ENCODE measurements at regions not wholly inside any gene's neighbourhood (a gene's known extent, or its start where the extent isn't known, plus 50 kb on each side); places are given as distances from the start of the nearest gene placed in this dataset.
"Not testable (repeated sequence)": the region's sequence is repeated elsewhere in the genome, so short reads cannot be mapped to it uniquely, and the experiment has no call there.

DNA sequence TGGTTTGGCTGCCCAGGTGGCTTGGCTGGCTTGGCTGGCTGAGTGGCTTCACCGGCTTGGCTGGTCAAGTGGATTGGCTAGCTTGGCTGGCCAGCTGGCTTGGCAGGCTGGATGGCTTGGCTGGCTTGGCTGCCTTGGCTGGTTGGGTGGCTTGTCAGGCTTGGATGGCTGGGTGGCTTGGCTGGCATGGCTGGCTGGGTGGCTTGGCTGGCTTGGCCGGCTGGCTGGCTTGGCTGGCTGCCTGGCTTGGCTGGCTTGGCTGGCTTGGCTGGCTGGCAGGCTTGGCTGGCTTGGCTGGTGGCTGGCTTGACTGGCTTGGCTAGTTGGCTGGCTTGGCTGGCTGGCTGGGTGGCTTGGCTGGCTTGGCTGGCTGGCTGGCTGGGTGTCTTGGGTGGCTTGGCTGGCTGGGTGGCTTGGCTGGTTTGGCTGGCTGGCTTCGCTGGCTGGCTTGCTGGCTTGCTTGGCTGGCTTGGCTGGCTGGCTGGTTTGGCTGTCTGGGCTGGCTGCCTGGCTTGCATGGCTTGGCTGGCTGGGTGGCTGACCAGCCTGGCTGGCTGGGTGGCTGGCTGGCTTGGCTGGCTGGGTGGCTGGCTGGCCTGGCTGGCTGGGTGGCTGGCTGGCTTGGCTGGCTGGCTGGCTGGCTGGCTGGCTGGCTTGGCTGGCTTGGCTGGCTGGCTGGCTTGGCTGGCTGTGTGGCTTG, 130.4 kb upstream of the FAM72C start:
- H3K9me2 ChIP-seq (ENCODE audit: insufficient read depth); H3K4me3 ChIP-seq (replicated peaks in 1 of 2; ENCODE audit: low read depth in 1 of 2, low read length in 2 of 2); BruUV-seq (replicated peaks); ATAC-seq; H3K36me3 ChIP-seq (ENCODE audit: control insufficient read depth in 1 of 2, insufficient read depth in 2 of 2, low read length in 2 of 2); DNase-seq (ENCODE audit: low read depth, low spot score); intact Hi-C loops (cut with micrococcal nuclease); CTCF ChIA-PET; H3K27me3 ChIP-seq (ENCODE audit: insufficient read depth, low read length); H3K4me2 ChIP-seq (ENCODE audit: low read length); POLR2A ChIA-PET; H3K4me1 ChIP-seq (ENCODE audit: control insufficient read depth in 1 of 2, insufficient read depth in 2 of 2, low read length in 2 of 2); H3K79me2 ChIP-seq (ENCODE audit: insufficient read depth, low read length); H4K20me1 ChIP-seq (ENCODE audit: insufficient read depth); H3K9ac ChIP-seq (ENCODE audit: low read length); RAD21 ChIA-PET (ENCODE audit: low non-redundant PET in 1 of 2, low total read pairs in 2 of 2, uncharacterized antibody in 2 of 2, unreplicated experiment in 2 of 2); H3K9me3 ChIP-seq (ENCODE audit: control insufficient read depth in 1 of 2, insufficient read depth in 1 of 2, low read depth in 1 of 2, low read length in 2 of 2); H2AFZ ChIP-seq (ENCODE audit: low read depth, low read length, poor library complexity, severe bottlenecking): not testable (repeated sequence)
- peak overlapping the region; percentile 13; the same call in 1 of the 2 replicates for H3K27ac ChIP-seq (ENCODE audit: low read depth, low read length)

DNA sequence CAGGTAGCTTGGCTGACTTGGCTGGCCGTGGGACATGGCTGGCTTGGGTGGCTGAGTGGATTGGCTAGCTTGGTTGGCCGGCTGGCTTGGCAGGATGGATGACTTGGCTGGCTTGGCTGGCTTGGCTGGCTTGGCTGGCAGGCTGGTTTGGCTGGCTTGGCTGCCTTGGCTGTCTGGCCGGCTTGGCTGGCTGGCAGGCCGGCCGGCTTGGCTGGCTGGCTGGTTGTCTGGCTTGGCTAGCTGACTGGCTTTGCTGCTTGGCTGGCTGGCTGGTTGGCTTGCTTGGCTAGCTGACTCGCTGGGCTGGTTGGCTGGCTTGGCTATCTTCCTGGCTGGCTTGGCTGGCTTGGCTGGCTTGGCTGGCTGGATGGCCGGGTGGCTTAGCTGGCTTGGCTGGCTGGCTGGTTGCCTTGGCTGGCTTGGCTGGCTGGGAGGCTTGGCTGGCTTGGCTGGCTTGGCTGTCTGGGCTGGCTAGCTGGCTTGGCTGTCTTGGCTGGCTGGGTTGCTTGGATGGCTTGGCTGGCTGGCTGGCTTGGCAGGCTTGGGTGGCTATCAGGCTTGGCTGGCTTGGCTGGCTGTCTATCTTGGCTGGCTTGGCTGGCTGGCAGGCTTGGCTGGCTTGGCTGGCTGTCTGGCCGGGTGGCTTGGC, 129.7 kb upstream of the FAM72C start:
- no peak for DNase-seq (ENCODE audit: low read depth, low spot score)
- ChIA-PET CTCF (no interaction called here), POLR2A (no interaction called here), RAD21 (ENCODE audit: low non-redundant PET in 1 of 2, low total read pairs in 2 of 2, uncharacterized antibody in 2 of 2, unreplicated experiment in 2 of 2) (no interaction called here)
- Histone ChIP-seq H3K9me2 (ENCODE audit: insufficient read depth) (no peaks in the 10 kb centered on the region), H3K79me2 (ENCODE audit: insufficient read depth, low read length) (no peaks in the 10 kb centered on the region), H3K9me3 (ENCODE audit: control insufficient read depth in 1 of 2, insufficient read depth in 1 of 2, low read depth in 1 of 2, low read length in 2 of 2) (no peaks in the 10 kb centered on the region), H4K20me1 (ENCODE audit: insufficient read depth) (no peaks in the 10 kb centered on the region), H2AFZ (ENCODE audit: low read depth, low read length, poor library complexity, severe bottlenecking) (no peak overlapping the region), H3K27ac (ENCODE audit: low read depth, low read length) (peak overlapping the region; percentile 13; the same call in 1 of the 2 replicates), H3K27me3 (ENCODE audit: insufficient read depth, low read length) (no peaks in the 10 kb centered on the region), H3K4me1 (ENCODE audit: control insufficient read depth in 1 of 2, insufficient read depth in 2 of 2, low read length in 2 of 2) (no peaks in the 10 kb centered on the region), H3K4me2 (ENCODE audit: low read length) (no peak overlapping the region), H3K4me3 (replicated peaks in 1 of 2; ENCODE audit: low read depth in 1 of 2, low read length in 2 of 2) (no peak overlapping the region), H3K36me3 (ENCODE audit: control insufficient read depth in 1 of 2, insufficient read depth in 2 of 2, low read length in 2 of 2) (no peaks in the 10 kb centered on the region), H3K9ac (ENCODE audit: low read length) (no peak overlapping the region)
- BruUV-seq (replicated peaks) = no TSS peak
- no peak for ATAC-seq
- intact Hi-C loops (cut with micrococcal nuclease) = no loop called here
- TF ChIP-seq, protein P1, sequence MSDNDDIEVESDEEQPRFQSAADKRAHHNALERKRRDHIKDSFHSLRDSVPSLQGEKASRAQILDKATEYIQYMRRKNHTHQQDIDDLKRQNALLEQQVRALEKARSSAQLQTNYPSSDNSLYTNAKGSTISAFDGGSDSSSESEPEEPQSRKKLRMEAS (IDR thresholded peaks at IDR 0.05) = no peak
- TF ChIP-seq YY1 (IDR thresholded peaks at IDR 0.05; ENCODE audit: extremely low read depth, insufficient replicate concordance, low read depth, low read length) (no peak), FOSL1 (IDR thresholded peaks at IDR 0.05; ENCODE audit: low read depth) (no peak), POLR2AphosphoS5 (IDR thresholded peaks at IDR 0.05; ENCODE audit: low read depth, low read length) (no peak), SRF (IDR thresholded peaks at IDR 0.05; ENCODE audit: low read depth) (no peak), ZFX (IDR thresholded peaks at IDR 0.05) (no peak), JUND (IDR thresholded peaks at IDR 0.05) (no peak), CBX3 (IDR thresholded peaks at IDR 0.05; ENCODE audit: low read depth) (no peak), CEBPB (IDR thresholded peaks at IDR 0.05; ENCODE audit: low read depth) (no peak), EZH2 (IDR thresholded peaks at IDR 0.05) (no peak), ZNF274 (IDR thresholded peaks at IDR 0.05; ENCODE audit: low read depth, low read length) (no peak), SIN3A (IDR thresholded peaks at IDR 0.05; ENCODE audit: low read depth) (no peak)
- TF ChIP-seq, protein P2, sequence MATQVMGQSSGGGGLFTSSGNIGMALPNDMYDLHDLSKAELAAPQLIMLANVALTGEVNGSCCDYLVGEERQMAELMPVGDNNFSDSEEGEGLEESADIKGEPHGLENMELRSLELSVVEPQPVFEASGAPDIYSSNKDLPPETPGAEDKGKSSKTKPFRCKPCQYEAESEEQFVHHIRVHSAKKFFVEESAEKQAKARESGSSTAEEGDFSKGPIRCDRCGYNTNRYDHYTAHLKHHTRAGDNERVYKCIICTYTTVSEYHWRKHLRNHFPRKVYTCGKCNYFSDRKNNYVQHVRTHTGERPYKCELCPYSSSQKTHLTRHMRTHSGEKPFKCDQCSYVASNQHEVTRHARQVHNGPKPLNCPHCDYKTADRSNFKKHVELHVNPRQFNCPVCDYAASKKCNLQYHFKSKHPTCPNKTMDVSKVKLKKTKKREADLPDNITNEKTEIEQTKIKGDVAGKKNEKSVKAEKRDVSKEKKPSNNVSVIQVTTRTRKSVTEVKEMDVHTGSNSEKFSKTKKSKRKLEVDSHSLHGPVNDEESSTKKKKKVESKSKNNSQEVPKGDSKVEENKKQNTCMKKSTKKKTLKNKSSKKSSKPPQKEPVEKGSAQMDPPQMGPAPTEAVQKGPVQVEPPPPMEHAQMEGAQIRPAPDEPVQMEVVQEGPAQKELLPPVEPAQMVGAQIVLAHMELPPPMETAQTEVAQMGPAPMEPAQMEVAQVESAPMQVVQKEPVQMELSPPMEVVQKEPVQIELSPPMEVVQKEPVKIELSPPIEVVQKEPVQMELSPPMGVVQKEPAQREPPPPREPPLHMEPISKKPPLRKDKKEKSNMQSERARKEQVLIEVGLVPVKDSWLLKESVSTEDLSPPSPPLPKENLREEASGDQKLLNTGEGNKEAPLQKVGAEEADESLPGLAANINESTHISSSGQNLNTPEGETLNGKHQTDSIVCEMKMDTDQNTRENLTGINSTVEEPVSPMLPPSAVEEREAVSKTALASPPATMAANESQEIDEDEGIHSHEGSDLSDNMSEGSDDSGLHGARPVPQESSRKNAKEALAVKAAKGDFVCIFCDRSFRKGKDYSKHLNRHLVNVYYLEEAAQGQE (IDR thresholded peaks at IDR 0.05; ENCODE audit: low read depth) = no peak
- TF ChIP-seq, protein P3, sequence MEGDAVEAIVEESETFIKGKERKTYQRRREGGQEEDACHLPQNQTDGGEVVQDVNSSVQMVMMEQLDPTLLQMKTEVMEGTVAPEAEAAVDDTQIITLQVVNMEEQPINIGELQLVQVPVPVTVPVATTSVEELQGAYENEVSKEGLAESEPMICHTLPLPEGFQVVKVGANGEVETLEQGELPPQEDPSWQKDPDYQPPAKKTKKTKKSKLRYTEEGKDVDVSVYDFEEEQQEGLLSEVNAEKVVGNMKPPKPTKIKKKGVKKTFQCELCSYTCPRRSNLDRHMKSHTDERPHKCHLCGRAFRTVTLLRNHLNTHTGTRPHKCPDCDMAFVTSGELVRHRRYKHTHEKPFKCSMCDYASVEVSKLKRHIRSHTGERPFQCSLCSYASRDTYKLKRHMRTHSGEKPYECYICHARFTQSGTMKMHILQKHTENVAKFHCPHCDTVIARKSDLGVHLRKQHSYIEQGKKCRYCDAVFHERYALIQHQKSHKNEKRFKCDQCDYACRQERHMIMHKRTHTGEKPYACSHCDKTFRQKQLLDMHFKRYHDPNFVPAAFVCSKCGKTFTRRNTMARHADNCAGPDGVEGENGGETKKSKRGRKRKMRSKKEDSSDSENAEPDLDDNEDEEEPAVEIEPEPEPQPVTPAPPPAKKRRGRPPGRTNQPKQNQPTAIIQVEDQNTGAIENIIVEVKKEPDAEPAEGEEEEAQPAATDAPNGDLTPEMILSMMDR (IDR thresholded peaks at IDR 0.05 in 2 of 3, conservative IDR thresholded peaks at IDR 0.05 in 1 of 3; ENCODE audit: borderline replicate concordance in 1 of 3, insufficient read depth in 1 of 3, low read depth in 2 of 3, low read length in 2 of 3) = no peak
- TF ChIP-seq, protein P4, sequence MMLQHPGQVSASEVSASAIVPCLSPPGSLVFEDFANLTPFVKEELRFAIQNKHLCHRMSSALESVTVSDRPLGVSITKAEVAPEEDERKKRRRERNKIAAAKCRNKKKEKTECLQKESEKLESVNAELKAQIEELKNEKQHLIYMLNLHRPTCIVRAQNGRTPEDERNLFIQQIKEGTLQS (IDR thresholded peaks at IDR 0.05) = no peak

All from HCT116 (cell line).